ENCODE measurements at regions not wholly inside any gene's neighbourhood (a gene's known extent, or its start where the extent isn't known, plus 50 kb on each side); places are given as distances from the start of the nearest gene placed in this dataset.

DNA sequence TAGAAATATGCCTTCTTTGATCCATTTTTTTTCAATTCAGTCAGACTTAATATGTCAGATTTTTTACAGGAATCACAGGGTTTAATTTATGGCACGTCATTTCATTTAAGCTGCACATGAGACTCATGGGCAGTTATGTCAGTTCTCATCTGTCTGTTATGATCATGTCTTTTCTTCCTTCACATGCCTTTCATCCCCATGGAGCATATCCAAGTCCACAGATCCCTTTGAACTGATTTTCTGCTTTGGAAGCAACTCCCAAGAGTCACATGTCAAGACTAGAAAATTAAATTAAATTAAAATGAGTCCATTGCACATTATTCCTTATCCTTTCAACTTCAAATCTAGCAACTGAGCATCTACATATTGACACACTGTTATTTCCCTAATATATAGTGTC lies 1274.0 kb upstream of the C9orf72 start (continued):
- TF ChIP-seq EED (IDR thresholded peaks at IDR 0.05; ENCODE audit: low read depth): no peak
- TF ChIP-seq, protein P1, sequence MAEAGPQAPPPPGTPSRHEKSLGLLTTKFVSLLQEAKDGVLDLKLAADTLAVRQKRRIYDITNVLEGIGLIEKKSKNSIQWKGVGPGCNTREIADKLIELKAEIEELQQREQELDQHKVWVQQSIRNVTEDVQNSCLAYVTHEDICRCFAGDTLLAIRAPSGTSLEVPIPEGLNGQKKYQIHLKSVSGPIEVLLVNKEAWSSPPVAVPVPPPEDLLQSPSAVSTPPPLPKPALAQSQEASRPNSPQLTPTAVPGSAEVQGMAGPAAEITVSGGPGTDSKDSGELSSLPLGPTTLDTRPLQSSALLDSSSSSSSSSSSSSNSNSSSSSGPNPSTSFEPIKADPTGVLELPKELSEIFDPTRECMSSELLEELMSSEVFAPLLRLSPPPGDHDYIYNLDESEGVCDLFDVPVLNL (IDR thresholded peaks at IDR 0.05; ENCODE audit: low read depth, low read length): no peak
- no peak for TF ChIP-seq IKZF2 (IDR thresholded peaks at IDR 0.05)
- no peak for TF ChIP-seq ZNF622 (IDR thresholded peaks at IDR 0.05)

DNA sequence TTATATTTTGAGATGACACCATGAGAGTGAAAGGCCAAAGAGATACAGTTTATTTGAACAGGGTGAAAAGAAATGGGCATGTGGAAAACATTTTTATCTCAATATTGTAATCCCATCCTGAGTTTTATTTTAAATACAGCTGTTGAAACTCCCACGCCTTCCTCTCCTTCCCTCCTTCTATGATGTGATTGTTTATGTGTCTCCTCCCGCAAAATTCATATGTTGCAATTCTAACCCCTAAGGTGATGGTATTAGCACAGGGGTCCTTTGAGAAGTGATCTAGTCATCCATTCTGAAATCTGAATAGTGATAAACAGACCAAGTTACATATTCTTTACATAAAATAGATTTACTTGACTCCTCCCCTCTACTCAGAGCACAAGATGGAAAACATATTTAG lies 1275.4 kb upstream of the C9orf72 start:
- CTCF ChIA-PET: no interaction called here

More for the DNA sequence above, 1275.4 kb upstream of the C9orf72 start:
- H3K27ac ChIP-seq (ENCODE audit: control insufficient read depth, insufficient read depth): no peak overlapping the region
- DNase-seq (ENCODE audit: low read depth, low spot score): no peak
- ChIA-PET POLR2A (no interaction called here), SMC1A (ENCODE audit: uncharacterized antibody, unreplicated experiment) (no interaction called here), RAD21 (ENCODE audit: unreplicated experiment) (no interaction called here)
- no peak for ATAC-seq
- FAIRE-seq: no peak
- no peak overlapping the region for H2AFZ ChIP-seq (ENCODE audit: control insufficient read depth, low read depth, low read length)
- no peaks in the 10 kb centered on the region for H3K36me3 ChIP-seq (ENCODE audit: control insufficient read depth in 2 of 2, insufficient read depth in 2 of 2, low read length in 1 of 2)
- WGBS (ENCODE audit: insufficient coverage, insufficient replicate concordance, low lambda C conversion rate, missing lambda C conversion rate): 59% methylated on average over 2 of the region's 2 CpGs
- no peaks in the 10 kb centered on the region for H3K79me2 ChIP-seq (ENCODE audit: control insufficient read depth, insufficient read depth, low read length)
- no peaks in the 10 kb centered on the region for H3K27me3 ChIP-seq (replicated peaks in 1 of 2; ENCODE audit: control insufficient read depth in 2 of 2, insufficient read depth in 2 of 2, low read length in 1 of 2)
- H3K4me1 ChIP-seq (ENCODE audit: control insufficient read depth, insufficient read depth, low read length): no peaks in the 10 kb centered on the region
- intact Hi-C loops (cut with micrococcal nuclease; ENCODE audit: unreplicated experiment) (loop anchor here (5.0 kb wide), 1 partner anchor 49 kb away; no protein-coding TSS in a partner anchor), in situ Hi-C loops (cut with MboI) (no loop called here)
- H3K4me3 ChIP-seq: no peak overlapping the region
- no TSS peak for BruUV-seq (replicated peaks)
- no peak overlapping the region for H3K4me2 ChIP-seq (ENCODE audit: control insufficient read depth, insufficient read depth)
- no peaks in the 10 kb centered on the region for H3K9me3 ChIP-seq (replicated peaks; ENCODE audit: control insufficient read depth, insufficient read depth, low read length)
- H4K20me1 ChIP-seq (ENCODE audit: control insufficient read depth, insufficient read depth): no peaks in the 10 kb centered on the region
- TF ChIP-seq, protein P2, sequence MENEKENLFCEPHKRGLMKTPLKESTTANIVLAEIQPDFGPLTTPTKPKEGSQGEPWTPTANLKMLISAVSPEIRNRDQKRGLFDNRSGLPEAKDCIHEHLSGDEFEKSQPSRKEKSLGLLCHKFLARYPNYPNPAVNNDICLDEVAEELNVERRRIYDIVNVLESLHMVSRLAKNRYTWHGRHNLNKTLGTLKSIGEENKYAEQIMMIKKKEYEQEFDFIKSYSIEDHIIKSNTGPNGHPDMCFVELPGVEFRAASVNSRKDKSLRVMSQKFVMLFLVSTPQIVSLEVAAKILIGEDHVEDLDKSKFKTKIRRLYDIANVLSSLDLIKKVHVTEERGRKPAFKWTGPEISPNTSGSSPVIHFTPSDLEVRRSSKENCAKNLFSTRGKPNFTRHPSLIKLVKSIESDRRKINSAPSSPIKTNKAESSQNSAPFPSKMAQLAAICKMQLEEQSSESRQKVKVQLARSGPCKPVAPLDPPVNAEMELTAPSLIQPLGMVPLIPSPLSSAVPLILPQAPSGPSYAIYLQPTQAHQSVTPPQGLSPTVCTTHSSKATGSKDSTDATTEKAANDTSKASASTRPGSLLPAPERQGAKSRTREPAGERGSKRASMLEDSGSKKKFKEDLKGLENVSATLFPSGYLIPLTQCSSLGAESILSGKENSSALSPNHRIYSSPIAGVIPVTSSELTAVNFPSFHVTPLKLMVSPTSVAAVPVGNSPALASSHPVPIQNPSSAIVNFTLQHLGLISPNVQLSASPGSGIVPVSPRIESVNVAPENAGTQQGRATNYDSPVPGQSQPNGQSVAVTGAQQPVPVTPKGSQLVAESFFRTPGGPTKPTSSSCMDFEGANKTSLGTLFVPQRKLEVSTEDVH (IDR thresholded peaks at IDR 0.05; ENCODE audit: low read depth, partially characterized antibody): no peak
- TF ChIP-seq CBX3 (IDR thresholded peaks at IDR 0.05; ENCODE audit: borderline replicate concordance, low read depth): no peak
- no peak for TF ChIP-seq FOXM1 (IDR thresholded peaks at IDR 0.05; ENCODE audit: low read depth, low read length)
- TF ChIP-seq TARDBP (IDR thresholded peaks at IDR 0.05; ENCODE audit: borderline replicate concordance): no peak
- TF ChIP-seq STAT3 (IDR thresholded peaks at IDR 0.05; ENCODE audit: low read depth, low read length): no peak
- TF ChIP-seq NFIC (IDR thresholded peaks at IDR 0.05; ENCODE audit: low read depth, low read length): no peak
- TF ChIP-seq RAD21 (IDR thresholded peaks at IDR 0.05; ENCODE audit: insufficient read depth, low read depth, low read length): no peak
- TF ChIP-seq, protein P3, sequence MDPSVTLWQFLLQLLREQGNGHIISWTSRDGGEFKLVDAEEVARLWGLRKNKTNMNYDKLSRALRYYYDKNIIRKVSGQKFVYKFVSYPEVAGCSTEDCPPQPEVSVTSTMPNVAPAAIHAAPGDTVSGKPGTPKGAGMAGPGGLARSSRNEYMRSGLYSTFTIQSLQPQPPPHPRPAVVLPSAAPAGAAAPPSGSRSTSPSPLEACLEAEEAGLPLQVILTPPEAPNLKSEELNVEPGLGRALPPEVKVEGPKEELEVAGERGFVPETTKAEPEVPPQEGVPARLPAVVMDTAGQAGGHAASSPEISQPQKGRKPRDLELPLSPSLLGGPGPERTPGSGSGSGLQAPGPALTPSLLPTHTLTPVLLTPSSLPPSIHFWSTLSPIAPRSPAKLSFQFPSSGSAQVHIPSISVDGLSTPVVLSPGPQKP (IDR thresholded peaks at IDR 0.05; ENCODE audit: low read depth, low read length): no peak
- TF ChIP-seq CHD4 (IDR thresholded peaks at IDR 0.05): no peak
- TF ChIP-seq BRCA1 (IDR thresholded peaks at IDR 0.05; ENCODE audit: low read depth, low read length): no peak
- TF ChIP-seq CEBPB (IDR thresholded peaks at IDR 0.05; ENCODE audit: borderline replicate concordance in 1 of 2, low read depth in 2 of 2, low read length in 2 of 2): no peak
- H3K9ac ChIP-seq (ENCODE audit: control insufficient read depth, insufficient read depth, low read length): no peak overlapping the region
